HG03159 (cell line): ENCODE measurements at regions not wholly inside any gene's neighbourhood (a gene's known extent, or its start where the extent isn't known, plus 50 kb on each side); places are given as distances from the start of the nearest gene placed in this dataset.
"Not testable (repeated sequence)": the region's sequence is repeated elsewhere in the genome, so short reads cannot be mapped to it uniquely, and the experiment has no call there.

ENCODE experiments used
- ATAC-seq: cut with Tn5 transposase; IDR thresholded peaks from one replicate; pipeline ENCODE4 v1.9.1; 2021; ENCODE audit warnings: mild to moderate bottlenecking, moderate library complexity; ENCODE audit not compliant: unreplicated experiment

- ATAC-seq: no peak
These were observed 211.1 kb downstream of the ZNF365 start for GRCh38 chr10:62585211-62585775.

GRCh38 chr10:62587011-62587410 lies 212.8 kb downstream of the ZNF365 start:
- ATAC-seq: no peak

GRCh38 chr10:62588116-62588515 lies 213.9 kb downstream of the ZNF365 start:
- ATAC-seq: no peak

GRCh38 chr10:62589689-62590088 lies 214.8 kb upstream of the ADO start:
- ATAC-seq: no peak

- ATAC-seq: no peak
These were observed 214.2 kb upstream of the ADO start for GRCh38 chr10:62590306-62590705.

GRCh38 chr10:62594093-62594520 lies 210.4 kb upstream of the ADO start:
- ATAC-seq: peak; percentile 66

- no peak for ATAC-seq
These were observed 207.3 kb upstream of the ADO start for GRCh38 chr10:62597226-62597625.

- ATAC-seq: no peak
These were observed 205.4 kb upstream of the ADO start for GRCh38 chr10:62599161-62599560.

GRCh38 chr10:62606551-62606950 lies 198.0 kb upstream of the ADO start:
- ATAC-seq: not testable (repeated sequence)

- ATAC-seq: not testable (repeated sequence)
These were observed 196.2 kb upstream of the ADO start for GRCh38 chr10:62608189-62608875.

- peak; percentile 82 for ATAC-seq
These were observed 193.8 kb upstream of the ADO start for GRCh38 chr10:62610649-62611229.

- ATAC-seq: no peak
These were observed 191.1 kb upstream of the ADO start for GRCh38 chr10:62613424-62613823.

GRCh38 chr10:62613859-62614258 lies 190.7 kb upstream of the ADO start:
- no peak for ATAC-seq

- ATAC-seq: peak; percentile 56
These were observed 189.9 kb upstream of the ADO start for GRCh38 chr10:62614389-62615157.

GRCh38 chr10:62616885-62617590 lies 187.5 kb upstream of the ADO start:
- no peak for ATAC-seq

- no peak for ATAC-seq
These were observed 186.9 kb upstream of the ADO start for GRCh38 chr10:62617652-62618051.

- ATAC-seq: no peak
These were observed 186.5 kb upstream of the ADO start for GRCh38 chr10:62618054-62618453.

GRCh38 chr10:62618576-62619412 lies 185.7 kb upstream of the ADO start:
- no peak for ATAC-seq

- no peak for ATAC-seq
These were observed 185.1 kb upstream of the ADO start for GRCh38 chr10:62619413-62619738.

GRCh38 chr10:62620491-62620890 lies 184.0 kb upstream of the ADO start:
- no peak for ATAC-seq
